Suprapubic skin (tissue), 3 donors: ENCODE measurements at regions not wholly inside any gene's neighbourhood (a gene's known extent, or its start where the extent isn't known, plus 50 kb on each side); places are given as distances from the start of the nearest gene placed in this dataset.

Source experiments
- POLR2A ChIP-seq, 2 donors: fragments of 450-650 bp; IDR thresholded peaks; one replicate each; pipeline ENCODE4 v1.6.1; 2017; ENCODE audit warnings: antibody characterized with exemption in 2 of 2, mild to moderate bottlenecking in 2 of 2, moderate library complexity in 2 of 2
- TF ChIP-seq, protein P1 (sequence below), 2 donors: fragments of 200-600 bp in 1 of 2; fragments of 450-650 bp in 1 of 2; sonication (generic) in 1 of 2; IDR thresholded peaks; one replicate each; pipeline ENCODE4 v1.5.1; 2016 to 2019; ENCODE audit warnings: antibody characterized with exemption in 2 of 2, mild to moderate bottlenecking in 1 of 2, moderate library complexity in 1 of 2

DNA sequence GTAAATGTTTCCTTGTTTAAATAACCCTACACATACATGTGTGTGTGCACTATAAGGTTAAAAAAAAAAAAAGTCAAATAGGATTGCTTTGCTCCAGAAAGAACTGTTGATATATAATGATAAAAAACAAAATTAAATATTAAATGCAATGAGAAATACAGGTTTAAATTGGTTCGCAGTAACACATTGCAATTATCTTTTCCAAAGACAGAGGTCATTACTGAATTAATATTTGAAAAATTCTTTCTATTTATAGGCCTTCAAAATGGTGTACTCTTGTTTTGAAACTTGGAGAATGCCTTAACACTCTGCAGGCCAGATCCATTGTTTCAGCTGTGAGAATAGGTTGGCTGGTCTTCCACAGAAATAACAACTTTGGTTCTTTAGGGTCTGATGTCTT, 319.0 kb upstream of the NUDT12 start:
- TF ChIP-seq POLR2A (IDR thresholded peaks at IDR 0.05), result no peak
- TF ChIP-seq, protein P1, sequence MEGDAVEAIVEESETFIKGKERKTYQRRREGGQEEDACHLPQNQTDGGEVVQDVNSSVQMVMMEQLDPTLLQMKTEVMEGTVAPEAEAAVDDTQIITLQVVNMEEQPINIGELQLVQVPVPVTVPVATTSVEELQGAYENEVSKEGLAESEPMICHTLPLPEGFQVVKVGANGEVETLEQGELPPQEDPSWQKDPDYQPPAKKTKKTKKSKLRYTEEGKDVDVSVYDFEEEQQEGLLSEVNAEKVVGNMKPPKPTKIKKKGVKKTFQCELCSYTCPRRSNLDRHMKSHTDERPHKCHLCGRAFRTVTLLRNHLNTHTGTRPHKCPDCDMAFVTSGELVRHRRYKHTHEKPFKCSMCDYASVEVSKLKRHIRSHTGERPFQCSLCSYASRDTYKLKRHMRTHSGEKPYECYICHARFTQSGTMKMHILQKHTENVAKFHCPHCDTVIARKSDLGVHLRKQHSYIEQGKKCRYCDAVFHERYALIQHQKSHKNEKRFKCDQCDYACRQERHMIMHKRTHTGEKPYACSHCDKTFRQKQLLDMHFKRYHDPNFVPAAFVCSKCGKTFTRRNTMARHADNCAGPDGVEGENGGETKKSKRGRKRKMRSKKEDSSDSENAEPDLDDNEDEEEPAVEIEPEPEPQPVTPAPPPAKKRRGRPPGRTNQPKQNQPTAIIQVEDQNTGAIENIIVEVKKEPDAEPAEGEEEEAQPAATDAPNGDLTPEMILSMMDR (IDR thresholded peaks at IDR 0.05), result no peak
